Jurkat, Clone E6-1 (cell line): ENCODE measurements at regions not wholly inside any gene's neighbourhood (a gene's known extent, or its start where the extent isn't known, plus 50 kb on each side); places are given as distances from the start of the nearest gene placed in this dataset.

Experiments used
- DNase-seq: peaks from one replicate; pipeline ENCODE4 v3.0.0-alpha.2; 2011; ENCODE audit warnings: low read depth, low spot score
- H3K4me3 ChIP-seq: 2 replicates; pipeline ENCODE4 v1.5.1; 2011; ENCODE audit warnings: mild to moderate bottlenecking, low read length, control low read depth, moderate library complexity

DNA sequence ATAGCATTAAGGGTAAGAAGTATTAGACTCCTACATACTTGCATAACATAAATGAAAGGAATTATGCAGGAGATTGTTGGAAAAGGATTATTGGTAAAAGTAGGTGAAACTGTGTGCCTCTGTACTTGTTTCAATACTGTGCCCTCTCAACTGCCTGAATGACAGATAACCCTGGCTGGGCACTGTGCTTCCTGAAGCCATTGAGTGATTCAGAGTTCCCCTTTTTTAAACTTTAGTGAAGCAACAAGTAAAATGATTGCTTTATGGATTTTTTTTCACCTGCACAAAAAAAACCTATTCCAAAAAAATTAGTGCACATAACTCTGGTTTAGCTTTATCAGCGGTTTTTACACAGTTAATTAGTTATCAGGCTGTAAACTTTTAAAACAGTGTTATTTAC, 204.8 kb downstream of the TRAM1L1 start:
- H3K4me3 ChIP-seq = no peak overlapping the region
- DNase-seq = no peak

DNA sequence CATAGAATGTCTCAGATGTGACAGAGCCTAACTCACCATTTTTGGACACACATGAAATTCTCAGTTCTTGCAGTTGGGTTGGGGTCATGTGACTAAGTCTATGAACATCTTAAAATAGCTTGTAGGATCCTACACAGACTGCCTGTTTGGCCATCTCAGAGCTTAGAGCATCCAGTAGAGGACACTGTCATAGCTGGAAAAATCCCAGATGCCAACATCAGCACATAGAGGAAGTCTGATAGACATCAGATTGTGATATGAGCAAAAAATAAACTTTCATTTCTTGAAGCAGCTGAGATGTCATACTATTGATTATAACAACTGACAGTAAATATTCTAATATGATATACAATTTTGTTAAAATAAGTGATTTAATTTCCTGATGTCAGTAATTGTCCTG, 207.1 kb downstream of the TRAM1L1 start:
- DNase-seq = no peak
- H3K4me3 ChIP-seq = no peak overlapping the region

DNA sequence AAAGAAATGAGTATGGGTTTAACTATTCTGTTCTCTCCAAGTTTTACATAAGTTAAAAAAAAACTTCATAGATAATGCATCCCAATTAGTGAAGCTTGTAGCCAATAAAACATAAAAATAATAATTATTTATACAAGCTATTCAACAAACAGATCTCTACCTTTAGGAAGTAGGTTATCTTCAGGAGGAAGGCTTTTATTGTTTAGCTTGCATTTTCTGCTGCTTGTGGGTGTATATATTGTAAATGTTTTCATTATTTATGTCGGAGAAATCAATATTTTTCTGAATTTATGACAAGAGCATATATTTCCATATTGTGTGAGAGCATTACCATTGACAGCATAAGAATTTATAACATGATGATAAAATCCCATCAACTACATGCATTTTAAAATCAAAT, 208.3 kb downstream of the TRAM1L1 start:
- no peak overlapping the region for H3K4me3 ChIP-seq
- no peak for DNase-seq

DNA sequence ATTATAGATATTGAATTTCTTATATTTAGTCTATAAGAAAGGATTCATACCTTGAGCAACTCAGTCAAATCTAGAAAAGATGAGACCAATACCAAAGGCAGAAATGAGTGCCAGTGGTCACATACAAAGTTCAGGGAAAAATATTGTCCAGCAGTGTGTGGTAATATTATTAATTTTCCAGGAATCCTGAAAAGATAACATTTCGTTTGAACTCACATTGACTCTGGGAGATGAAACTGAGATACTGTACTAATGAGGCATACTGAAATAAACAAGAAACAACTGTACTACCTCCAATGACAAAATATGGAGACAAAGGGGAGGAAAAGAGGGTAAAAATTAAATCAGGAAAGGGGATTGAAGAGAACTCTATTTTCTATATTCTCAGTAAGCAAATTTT, 212.4 kb downstream of the TRAM1L1 start:
- H3K4me3 ChIP-seq = no peak overlapping the region
- DNase-seq = no peak

DNA sequence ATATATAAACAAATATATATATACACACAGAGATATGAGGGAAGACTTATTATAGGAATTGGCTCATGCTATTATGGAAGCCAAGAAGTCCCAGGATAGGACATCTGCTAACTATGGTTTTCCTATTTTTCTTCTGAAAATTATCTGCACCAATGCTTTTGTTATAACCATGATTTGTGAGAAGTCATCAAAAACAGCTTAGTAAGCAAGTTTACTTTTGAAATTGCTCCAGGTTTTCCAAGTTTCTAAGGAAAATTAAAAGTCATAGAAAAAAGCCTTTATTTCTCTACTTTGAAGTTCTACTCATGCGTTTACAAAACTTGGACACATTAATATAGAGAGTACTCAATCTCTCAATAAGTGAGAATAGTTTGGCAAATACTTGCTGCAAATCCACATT, 213.1 kb downstream of the TRAM1L1 start:
- no peak for DNase-seq
- no peak overlapping the region for H3K4me3 ChIP-seq

- H3K4me3 ChIP-seq = no peak overlapping the region
- DNase-seq = no peak
Observed at GRCh38 chr4:116870686-116871085, 214.7 kb downstream of the TRAM1L1 start.

- H3K4me3 ChIP-seq = no peak overlapping the region
- no peak for DNase-seq
Observed at GRCh38 chr4:116866106-116866505, 219.3 kb downstream of the TRAM1L1 start.

GRCh38 chr4:116862592-116862991, 222.8 kb downstream of the TRAM1L1 start:
- DNase-seq = no peak
- H3K4me3 ChIP-seq = no peak overlapping the region

DNA sequence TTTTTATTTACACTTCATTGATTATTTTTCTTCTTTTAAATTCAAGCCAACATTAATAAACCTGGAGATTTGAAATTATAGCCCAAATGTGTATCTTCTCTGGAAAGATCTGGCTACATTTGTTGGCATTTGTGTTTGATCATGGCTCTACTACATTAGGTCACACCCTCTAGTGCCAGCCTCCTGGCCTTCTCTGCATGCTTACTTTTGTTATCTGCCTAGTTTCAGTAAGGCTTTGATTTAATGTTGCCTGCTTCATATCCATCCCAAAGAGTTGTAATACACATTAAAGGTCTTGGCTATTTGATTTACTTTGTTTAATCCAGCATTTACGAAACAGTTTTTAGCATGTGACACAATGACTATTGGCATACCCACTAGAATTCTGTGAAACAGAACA, 224.5 kb downstream of the TRAM1L1 start:
- no peak for DNase-seq
- H3K4me3 ChIP-seq = no peak overlapping the region

GRCh38 chr4:116849620-116850019, 235.8 kb downstream of the TRAM1L1 start:
- no peak for DNase-seq
- H3K4me3 ChIP-seq = no peak overlapping the region

DNA sequence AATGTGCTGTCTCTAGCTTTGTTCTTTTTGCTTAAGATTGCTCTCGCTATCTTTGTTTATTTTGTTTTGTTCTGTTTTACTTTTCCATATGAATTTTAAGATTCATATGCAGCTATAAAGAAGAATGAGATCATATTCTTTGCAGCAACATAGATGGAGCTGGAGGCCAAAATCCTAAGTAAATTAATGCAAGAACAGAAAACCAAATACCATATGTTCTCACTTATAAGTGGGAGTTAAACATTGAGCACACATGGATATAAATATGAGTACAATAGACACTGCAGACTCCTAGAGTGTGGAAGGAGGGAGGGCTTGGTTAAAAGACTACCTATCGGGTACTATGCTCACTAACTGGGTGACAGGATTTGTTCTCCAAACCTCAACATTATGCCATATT, 237.8 kb downstream of the TRAM1L1 start:
- no peak for DNase-seq
- H3K4me3 ChIP-seq = no peak overlapping the region

- no peak for DNase-seq
- H3K4me3 ChIP-seq = no peak overlapping the region
Observed at GRCh38 chr4:116839826-116840225, 245.6 kb downstream of the TRAM1L1 start.

DNA sequence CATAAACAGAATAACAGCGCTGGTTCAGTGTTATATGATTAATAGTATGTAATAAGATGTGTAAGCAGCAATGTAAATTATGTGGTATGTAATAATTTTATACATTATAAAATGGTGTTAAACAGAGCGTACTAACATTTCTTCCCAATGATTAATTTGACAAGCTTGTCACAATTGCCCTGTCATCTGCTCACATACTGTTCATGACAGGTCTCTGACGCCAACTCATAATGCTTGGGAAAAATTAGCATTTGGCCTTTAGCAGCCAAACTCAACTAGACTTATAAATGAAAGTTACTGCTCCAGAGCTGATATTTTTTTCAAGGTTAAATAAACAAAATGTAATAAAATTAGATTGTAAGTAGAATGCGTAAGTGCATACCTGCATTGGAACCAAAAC, 246.8 kb downstream of the TRAM1L1 start:
- no peak overlapping the region for H3K4me3 ChIP-seq
- no peak for DNase-seq

DNA sequence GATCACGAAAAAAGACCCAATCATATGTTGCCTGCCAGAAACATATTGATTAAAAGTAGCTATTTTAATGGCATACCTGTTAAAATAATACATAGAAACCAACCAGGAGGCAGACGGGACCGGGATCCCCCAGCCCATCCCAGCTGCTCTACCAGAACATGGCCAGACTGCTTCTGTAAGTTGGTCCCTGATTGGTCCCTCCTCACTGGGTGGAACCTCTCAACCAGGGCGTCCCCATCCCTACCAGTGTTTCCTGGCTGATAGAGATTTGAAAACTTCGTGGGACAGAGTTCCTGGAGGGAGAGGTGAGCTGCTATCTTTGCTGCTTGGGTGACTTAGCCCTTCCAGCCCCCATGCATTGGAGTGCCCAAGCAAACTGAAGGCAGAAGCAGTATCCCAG, 256.2 kb downstream of the TRAM1L1 start:
- no peak overlapping the region for H3K4me3 ChIP-seq
- DNase-seq = no peak

GRCh38 chr4:116824172-116824571, 261.2 kb downstream of the TRAM1L1 start:
- H3K4me3 ChIP-seq = no peak overlapping the region
- DNase-seq = no peak

DNA sequence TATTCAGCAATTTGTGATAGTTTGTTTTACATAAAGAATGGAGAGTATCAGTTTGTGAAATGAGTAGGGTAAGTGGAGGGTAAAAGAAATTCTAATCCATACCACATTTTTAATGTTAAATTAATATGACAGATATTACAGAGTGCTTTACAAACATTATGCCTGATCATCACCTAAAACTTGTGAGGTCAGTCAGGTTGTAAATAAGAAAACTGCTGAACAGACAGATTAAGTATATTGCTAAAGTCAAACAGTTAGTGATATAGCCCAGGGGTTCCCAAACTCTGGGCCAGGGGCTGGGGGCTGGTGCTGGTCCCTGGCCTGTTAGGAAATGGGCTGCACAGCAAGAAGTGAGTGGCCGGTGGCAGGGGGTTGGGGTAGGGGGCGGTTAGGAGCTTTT, 273.6 kb downstream of the TRAM1L1 start:
- DNase-seq = no peak

DNA sequence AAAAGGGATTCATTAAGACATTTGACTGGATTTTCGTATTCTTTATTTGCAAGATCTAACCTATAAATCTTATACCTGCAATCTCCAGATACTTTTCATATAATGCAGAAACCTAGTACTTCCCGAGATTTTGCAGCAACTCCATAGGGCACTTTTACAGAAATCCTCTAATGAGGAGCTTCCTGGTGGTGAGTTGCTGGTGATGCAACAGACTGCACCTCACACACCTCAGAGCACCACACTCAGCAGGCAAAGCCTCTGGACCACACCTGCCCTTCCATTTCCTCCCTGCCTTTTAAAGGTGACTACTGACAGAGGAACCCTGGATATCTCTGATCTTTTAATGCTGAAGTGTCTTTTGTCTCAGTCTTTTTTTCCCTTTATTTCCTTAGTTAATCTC, 289.4 kb downstream of the TRAM1L1 start:
- no peak for DNase-seq
- H3K4me3 ChIP-seq = no peak overlapping the region

More for the DNA sequence above, 273.6 kb downstream of the TRAM1L1 start:
- H3K4me3 ChIP-seq = no peak overlapping the region

DNA sequence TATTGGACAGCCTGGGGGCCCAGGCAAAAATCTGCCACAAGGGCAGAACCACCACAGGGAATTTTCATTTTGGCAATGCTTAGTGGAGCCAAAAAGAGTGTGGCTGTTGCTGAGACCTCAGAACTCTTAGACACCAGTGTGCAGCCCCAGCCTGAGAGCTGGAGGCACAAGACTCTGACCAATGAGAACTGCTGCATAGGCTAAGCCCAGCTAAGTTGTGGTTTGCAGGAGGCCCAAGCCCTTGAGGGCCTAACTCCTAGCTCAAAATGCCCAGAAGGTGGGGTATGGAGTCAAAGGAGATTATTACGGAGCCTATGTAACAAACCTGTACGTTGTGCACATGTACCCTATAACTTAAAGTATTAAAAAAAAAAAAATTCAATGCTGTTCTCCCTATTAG, 296.7 kb downstream of the TRAM1L1 start:
- no peak overlapping the region for H3K4me3 ChIP-seq
- no peak for DNase-seq

- no peak overlapping the region for H3K4me3 ChIP-seq
- DNase-seq = no peak
Observed at GRCh38 chr4:116755051-116755450, 330.3 kb downstream of the TRAM1L1 start.

GRCh38 chr4:116752027-116752426, 333.3 kb downstream of the TRAM1L1 start:
- no peak overlapping the region for H3K4me3 ChIP-seq
- DNase-seq = no peak

- no peak overlapping the region for H3K4me3 ChIP-seq
- no peak for DNase-seq
Observed at GRCh38 chr4:116736756-116737155, 348.6 kb downstream of the TRAM1L1 start.

GRCh38 chr4:116734178-116734577, 351.2 kb downstream of the TRAM1L1 start:
- no peak overlapping the region for H3K4me3 ChIP-seq
- DNase-seq = no peak
